ENCODE measurements at regions not wholly inside any gene's neighbourhood (a gene's known extent, or its start where the extent isn't known, plus 50 kb on each side); places are given as distances from the start of the nearest gene placed in this dataset.

DNA sequence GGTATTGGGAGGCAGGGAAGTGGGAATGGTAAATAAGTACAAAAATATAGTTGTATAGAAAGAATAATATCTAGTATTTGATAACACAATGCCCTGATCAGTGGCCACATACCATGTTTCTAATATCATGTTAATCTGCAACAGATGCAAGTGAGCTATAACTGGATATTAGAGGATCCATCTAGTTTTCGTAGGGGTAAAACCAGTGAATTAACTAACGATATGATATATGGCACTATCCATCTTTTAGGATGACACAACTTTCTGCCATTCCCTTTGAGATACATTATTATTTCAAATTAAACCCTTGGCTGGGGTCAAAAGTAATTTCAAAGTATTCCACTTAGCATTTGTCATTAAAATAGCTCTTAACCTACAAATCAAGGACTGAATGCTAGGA, 1686.2 kb downstream of the SLITRK1 start:
- TF ChIP-seq, protein P1, sequence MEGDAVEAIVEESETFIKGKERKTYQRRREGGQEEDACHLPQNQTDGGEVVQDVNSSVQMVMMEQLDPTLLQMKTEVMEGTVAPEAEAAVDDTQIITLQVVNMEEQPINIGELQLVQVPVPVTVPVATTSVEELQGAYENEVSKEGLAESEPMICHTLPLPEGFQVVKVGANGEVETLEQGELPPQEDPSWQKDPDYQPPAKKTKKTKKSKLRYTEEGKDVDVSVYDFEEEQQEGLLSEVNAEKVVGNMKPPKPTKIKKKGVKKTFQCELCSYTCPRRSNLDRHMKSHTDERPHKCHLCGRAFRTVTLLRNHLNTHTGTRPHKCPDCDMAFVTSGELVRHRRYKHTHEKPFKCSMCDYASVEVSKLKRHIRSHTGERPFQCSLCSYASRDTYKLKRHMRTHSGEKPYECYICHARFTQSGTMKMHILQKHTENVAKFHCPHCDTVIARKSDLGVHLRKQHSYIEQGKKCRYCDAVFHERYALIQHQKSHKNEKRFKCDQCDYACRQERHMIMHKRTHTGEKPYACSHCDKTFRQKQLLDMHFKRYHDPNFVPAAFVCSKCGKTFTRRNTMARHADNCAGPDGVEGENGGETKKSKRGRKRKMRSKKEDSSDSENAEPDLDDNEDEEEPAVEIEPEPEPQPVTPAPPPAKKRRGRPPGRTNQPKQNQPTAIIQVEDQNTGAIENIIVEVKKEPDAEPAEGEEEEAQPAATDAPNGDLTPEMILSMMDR (IDR thresholded peaks at IDR 0.05), result no peak
- TF ChIP-seq POLR2A (IDR thresholded peaks at IDR 0.05), result no peak
